Cerebellar nuclear complex (tissue), 1 donor: ENCODE measurements at regions not wholly inside any gene's neighbourhood (a gene's known extent, or its start where the extent isn't known, plus 50 kb on each side); places are given as distances from the start of the nearest gene placed in this dataset.

Experiments
- DNase-seq, 2 experiments: peaks; one replicate each; lab custom pipeline; 2025; lab: John Stamatoyannopoulos, UW

- DNase-seq: no peak
Measured at GRCh38 chr2:104537116-104537515, 316.8 kb upstream of the POU3F3 start.

DNA sequence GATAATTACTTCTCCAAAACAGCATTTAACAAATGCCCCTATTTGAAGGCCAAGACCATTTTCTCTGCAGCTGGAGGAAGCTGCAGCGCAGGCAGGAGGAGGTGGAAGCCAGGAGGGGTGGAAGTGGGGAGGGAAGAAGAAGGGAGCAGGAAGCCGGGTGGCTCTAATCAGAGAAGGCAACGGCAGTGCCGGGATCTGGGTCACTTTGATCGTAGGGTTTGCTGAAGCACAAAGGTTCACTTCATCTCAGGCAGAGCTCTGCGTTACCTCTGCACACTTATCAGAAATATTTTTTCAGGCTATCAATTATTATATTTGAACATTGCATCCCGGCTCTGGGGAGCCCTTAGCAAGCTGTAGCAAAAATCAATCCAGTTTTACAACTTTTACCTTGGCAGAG is 315.8 kb upstream of the POU3F3 start:
- no peak for DNase-seq

- no peak for DNase-seq
Measured at GRCh38 chr2:104539649-104540048, 314.3 kb upstream of the POU3F3 start.

GRCh38 chr2:104545055-104545454 is 308.9 kb upstream of the POU3F3 start:
- no peak for DNase-seq

- DNase-seq: no peak
Measured at GRCh38 chr2:104546537-104546936, 307.4 kb upstream of the POU3F3 start.

- DNase-seq: no peak
Measured at GRCh38 chr2:104547221-104547620, 306.7 kb upstream of the POU3F3 start.

- DNase-seq: no peak
Measured at GRCh38 chr2:104561251-104561650, 292.7 kb upstream of the POU3F3 start.

DNA sequence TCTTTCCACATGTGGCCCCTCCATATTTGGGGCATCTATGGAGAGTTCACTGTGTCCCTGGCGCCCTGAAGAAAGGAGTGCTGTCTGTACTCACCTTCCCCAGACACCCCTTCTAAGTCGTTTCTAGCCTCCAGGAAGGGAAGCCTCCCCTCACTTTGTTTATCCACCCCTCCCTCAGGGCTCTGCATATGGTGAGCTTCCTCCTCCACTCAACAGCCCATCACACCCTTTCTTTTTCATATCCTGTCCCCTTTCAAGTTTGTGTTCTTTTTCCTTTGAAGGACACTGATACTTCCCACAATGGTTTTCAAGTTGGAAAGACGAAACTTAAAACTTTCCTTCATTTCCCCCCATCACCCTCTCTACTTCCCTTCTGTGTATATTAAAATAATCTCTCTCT is 291.4 kb upstream of the POU3F3 start:
- no peak for DNase-seq

DNA sequence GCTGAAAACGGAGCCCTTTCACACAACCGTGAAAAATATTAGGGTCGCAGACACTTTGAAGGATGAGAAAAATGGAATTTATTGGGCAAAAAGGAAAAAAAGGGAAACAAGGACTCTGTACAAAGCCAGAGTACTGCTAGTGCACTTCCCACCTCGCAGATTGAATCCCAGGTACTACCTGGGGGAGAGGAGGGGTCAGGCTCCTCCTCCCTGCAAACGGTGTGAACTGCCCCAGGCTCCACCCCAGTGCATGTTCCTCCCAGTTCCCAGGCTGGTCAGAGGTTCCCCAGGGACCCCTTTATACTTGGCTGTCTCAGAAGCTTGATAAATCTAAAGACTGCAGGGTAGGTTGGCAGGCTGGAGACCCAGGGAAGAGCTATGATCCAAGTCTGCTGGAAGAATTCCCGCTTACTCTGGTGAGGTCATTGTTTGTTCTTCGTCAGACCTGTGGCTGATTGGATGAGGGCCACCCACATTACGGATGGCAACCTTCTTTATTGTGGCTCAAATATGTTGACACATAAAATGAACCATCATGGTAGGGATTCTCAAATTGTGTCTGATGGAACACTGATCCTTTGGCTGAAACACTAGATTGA is 290.4 kb upstream of the POU3F3 start:
- DNase-seq: no peak

DNA sequence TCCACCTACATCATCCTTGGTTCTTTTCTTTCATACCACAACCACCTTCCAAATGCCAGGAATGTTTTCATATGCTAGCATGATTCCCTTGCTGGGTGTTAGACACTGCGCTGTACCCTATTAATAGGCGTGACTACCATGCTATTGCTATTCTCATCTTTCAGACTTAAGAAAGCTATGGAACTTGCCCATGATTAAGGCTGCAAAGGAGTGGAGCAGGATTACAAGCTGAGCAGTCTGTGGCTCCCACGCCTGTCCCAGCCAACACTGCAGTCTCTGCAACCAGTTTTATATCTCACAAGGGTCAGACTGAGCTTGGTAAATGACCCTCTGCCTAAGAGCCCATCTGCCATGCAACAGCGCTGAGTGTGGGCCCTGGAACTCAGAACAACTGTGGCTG is 285.7 kb upstream of the POU3F3 start:
- DNase-seq: no peak

- DNase-seq: no peak
Measured at GRCh38 chr2:104570259-104570658, 283.7 kb upstream of the POU3F3 start.

GRCh38 chr2:104572834-104573233 is 281.1 kb upstream of the POU3F3 start:
- no peak for DNase-seq

DNA sequence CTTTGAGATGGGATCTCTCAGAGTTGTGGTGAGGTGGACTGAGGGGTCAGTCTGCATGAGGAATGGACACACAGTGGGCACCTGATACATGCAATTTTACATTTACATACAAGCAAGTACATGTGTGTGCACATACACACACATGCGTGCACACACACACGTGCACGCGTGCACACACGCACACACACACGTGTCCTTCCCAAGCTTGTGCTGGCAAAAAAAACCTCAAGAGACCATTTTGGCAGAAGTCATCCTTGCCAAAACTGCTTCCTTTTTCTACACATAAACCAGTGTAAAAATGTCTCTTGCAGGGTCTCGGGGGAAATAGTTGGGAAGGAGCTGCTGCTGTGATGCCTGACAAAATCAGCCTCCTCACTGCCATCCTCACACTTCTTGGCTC is 279.5 kb upstream of the POU3F3 start:
- no peak for DNase-seq

- no peak for DNase-seq
Measured at GRCh38 chr2:104577143-104577542, 276.8 kb upstream of the POU3F3 start.

DNA sequence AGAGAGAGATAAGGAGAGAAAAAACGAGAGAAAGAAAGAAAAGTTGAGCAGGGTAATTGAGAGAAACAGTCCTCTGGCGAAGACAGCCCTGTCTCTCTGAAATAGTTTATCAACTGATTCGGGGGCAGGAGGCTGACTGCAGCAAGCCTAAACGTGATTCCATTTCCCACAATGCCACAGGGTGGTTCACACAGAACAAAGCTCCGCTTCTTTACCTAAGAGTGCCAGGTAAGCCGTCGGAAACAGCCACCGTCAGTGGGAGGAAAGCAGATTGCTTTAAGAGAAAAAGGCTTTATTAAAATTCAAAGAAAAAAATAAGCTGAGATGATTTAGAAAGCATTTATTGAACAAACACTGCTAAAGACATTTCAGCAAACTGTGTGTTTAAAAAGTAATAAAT is 271.4 kb upstream of the POU3F3 start:
- no peak for DNase-seq

DNA sequence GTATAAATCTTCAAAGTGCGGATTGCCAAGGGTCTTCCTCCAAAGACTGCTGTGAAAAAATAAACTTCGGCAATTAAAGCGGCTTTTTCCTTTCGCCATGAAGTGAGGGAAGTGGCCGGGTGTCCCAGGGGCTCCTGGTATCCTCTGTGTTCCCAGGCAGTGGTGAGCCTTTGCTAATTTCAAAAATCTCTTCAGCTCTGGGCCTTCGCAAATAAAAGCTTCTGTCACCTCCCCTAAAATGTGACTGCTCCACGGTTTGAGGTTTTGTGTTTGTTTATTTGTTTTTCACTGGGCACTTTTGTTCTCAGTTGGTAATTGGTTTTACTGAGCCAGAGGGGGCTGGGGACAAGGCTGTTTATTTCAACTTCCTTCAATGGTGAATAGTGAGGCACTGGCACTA is 270.1 kb upstream of the POU3F3 start:
- no peak for DNase-seq

- DNase-seq: no peak
Measured at GRCh38 chr2:104584393-104584792, 269.5 kb upstream of the POU3F3 start.

DNA sequence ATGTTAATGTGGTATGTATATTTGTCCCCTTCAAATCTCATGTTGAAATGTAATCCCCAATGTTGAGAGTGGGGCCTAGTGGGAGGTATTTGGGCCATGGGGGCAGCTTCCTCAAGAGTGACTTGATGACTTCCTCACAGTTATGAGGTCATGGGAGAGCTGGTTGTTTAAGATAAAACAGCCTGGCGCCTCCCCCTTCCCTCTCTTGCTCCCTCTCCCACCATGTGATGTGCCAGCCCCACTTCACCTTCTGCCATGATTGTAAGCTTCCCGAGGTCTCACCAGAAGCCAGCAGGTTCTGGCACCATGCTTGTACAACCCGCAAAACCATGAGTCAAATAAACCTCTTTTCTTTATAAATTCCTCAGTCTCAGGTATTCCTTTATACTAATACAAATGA is 258.3 kb upstream of the POU3F3 start:
- DNase-seq: no peak

GRCh38 chr2:104597942-104598341 is 256.0 kb upstream of the POU3F3 start:
- no peak for DNase-seq

GRCh38 chr2:104598636-104599035 is 255.3 kb upstream of the POU3F3 start:
- no peak for DNase-seq

DNA sequence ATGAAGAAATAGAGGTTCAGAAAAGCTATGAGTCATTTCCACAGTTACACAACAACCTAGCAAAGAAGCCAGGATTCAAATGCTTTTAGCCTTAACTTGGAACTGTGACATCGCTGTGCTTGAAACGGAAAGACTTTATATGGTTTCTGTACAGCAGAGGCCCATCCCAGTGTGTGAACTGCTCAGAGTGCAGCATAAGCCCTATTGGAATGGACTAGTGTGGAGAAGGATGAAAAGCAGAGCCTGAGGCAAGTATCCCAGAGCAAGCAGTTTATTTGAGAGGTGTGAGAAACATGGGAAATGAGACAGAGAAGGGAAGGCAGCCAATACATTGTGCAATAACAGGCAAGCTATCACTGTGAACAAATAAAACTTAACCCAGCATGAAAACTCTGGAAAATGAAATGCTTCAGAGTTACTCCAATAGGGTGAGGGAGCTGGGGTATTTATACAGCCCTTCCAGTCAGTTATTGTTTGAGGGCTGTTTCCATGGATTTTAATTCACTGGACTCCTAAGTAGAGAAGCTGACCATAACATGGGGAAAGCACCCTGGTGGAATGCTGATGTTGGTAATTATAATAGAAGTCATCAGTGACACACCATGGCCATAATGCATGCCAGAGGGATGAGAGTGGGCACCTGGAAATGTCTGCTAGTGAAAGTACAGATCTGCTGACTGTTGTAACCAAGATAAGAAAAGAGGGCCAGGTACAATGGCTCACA is 254.0 kb upstream of the POU3F3 start:
- DNase-seq: no peak

DNA sequence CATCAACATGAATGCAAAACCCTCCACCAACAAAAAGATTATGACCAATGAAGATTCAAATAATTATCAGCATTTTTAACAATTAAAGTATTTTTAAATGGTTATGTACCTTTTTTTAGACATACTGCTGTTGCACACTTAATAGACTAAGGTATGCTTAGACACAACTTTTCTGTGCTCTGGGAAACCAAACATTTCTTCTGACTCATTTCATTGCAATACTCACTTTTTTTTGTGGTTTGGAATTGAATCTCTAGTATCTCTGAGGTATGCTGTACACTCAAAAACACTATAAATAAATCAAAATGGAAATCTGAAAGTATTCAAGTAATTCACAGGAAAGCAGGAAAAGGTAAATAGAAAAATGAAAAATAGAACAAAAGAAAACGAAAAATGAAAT is 247.9 kb upstream of the POU3F3 start:
- no peak for DNase-seq

DNA sequence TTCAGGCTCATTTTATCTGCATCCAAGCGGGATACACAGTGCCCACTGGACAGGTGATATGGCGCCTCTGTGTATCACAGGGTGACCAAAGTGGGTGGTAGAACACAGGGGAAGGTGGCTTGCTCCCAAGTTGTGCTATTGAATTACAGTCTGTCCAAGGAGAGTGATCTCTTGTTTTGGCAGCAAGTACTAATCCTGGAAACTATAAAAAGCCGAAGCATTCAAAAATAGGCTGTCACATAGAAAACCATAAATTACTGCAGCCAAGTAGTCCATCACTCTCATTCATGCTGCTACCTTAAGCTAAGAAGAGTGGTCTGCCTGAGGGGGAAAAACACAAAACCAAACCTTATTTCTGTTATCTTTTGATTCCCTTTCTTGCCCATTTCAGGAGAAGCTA is 237.1 kb upstream of the POU3F3 start:
- no peak for DNase-seq

DNA sequence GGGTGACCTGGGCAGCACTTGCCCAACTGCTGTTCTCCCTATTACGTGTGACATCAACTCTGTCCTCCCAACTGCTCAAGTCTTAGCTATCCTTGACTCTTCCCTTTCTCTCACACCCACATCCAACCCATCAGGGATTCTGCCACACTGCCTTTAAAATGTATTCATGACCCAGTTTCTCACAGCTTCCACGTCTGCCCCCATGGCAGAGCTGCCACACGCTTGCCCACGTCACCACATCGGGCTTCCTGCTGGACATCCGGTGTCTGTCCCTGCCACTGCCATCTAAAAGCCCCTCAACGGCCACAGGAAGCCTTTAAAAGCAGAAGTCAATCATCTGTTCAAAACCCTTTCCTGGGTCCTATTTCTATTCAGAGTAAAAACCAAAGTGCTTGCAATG is 233.1 kb upstream of the POU3F3 start:
- DNase-seq: no peak
